ENCODE measurements at regions not wholly inside any gene's neighbourhood (a gene's known extent, or its start where the extent isn't known, plus 50 kb on each side); places are given as distances from the start of the nearest gene placed in this dataset.

GRCh38 chr1:58836408-58836807 lies 52.6 kb upstream of the JUN start:
- no peaks in the 10 kb centered on the region for H3K36me3 ChIP-seq (ENCODE audit: insufficient read depth, low read length)
- no peaks in the 10 kb centered on the region for H3K27me3 ChIP-seq (ENCODE audit: insufficient read depth, low read length)
- no peak overlapping the region for H3K4me2 ChIP-seq (ENCODE audit: low read length)
- no peaks in the 10 kb centered on the region for H3K9me3 Mint-ChIP-seq (ENCODE audit: unreplicated experiment)
- H3K79me2 ChIP-seq (ENCODE audit: insufficient read depth, low read length), result no peaks in the 10 kb centered on the region
- H3K27ac Mint-ChIP-seq (ENCODE audit: unreplicated experiment), result no peak overlapping the region
- no peaks in the 10 kb centered on the region for H3K36me3 Mint-ChIP-seq (ENCODE audit: low read depth, unreplicated experiment)
- H3K4me3 Mint-ChIP-seq (ENCODE audit: unreplicated experiment), result no peak overlapping the region
- peaks cover 4% of the 10 kb centered on the region for H3K27me3 Mint-ChIP-seq (ENCODE audit: low read depth, unreplicated experiment)
- TF ChIP-seq CTCF (IDR thresholded peaks at IDR 0.05; ENCODE audit: insufficient read depth, low read depth, low read length), result no peak
- H3K27ac ChIP-seq (ENCODE audit: low read depth, low read length), result no peak overlapping the region
- H3K9ac ChIP-seq (ENCODE audit: low read length), result no peak overlapping the region
- H2AFZ ChIP-seq (ENCODE audit: low read depth, low read length), result no peak overlapping the region
- FAIRE-seq (no peak), DNase-seq (ENCODE audit: low read depth) (no peak)
- no peak overlapping the region for H3K4me3 ChIP-seq (ENCODE audit: insufficient read depth, low read depth, low read length)
- peaks cover 4% of the 10 kb centered on the region for H3K4me1 ChIP-seq (ENCODE audit: insufficient read depth, low read length)
- H3K9me3 ChIP-seq (ENCODE audit: insufficient read depth, low read depth, low read length), result no peaks in the 10 kb centered on the region
- peaks cover 6% of the 10 kb centered on the region for H3K4me1 Mint-ChIP-seq (ENCODE audit: low read depth, unreplicated experiment)
- H4K20me1 ChIP-seq (ENCODE audit: insufficient read depth, low read length), result no peaks in the 10 kb centered on the region

- FAIRE-seq (no peak), DNase-seq (ENCODE audit: low read depth) (no peak)
- TF ChIP-seq CTCF (IDR thresholded peaks at IDR 0.05; ENCODE audit: insufficient read depth, low read depth, low read length) (no peak), EZH2 (IDR thresholded peaks at IDR 0.05; ENCODE audit: insufficient read depth, low read length) (no peak)
- Mint-ChIP-seq H3K27me3 (ENCODE audit: low read depth, unreplicated experiment) (peaks cover 4% of the 10 kb centered on the region), H3K4me3 (ENCODE audit: unreplicated experiment) (no peak overlapping the region), H3K9me3 (ENCODE audit: unreplicated experiment) (no peaks in the 10 kb centered on the region), H3K36me3 (ENCODE audit: low read depth, unreplicated experiment) (no peaks in the 10 kb centered on the region), H3K27ac (ENCODE audit: unreplicated experiment) (no peak overlapping the region), H3K4me1 (ENCODE audit: low read depth, unreplicated experiment) (peaks cover 3% of the 10 kb centered on the region)
- H3K4me3 ChIP-seq (ENCODE audit: insufficient read depth, low read depth, low read length), result no peak overlapping the region
- no peaks in the 10 kb centered on the region for H3K79me2 ChIP-seq (ENCODE audit: insufficient read depth, low read length)
- H3K27me3 ChIP-seq (ENCODE audit: insufficient read depth, low read length), result no peaks in the 10 kb centered on the region
- peaks cover 4% of the 10 kb centered on the region for H3K4me1 ChIP-seq (ENCODE audit: insufficient read depth, low read length)
- H3K27ac ChIP-seq (ENCODE audit: low read depth, low read length), result no peak overlapping the region
- no peak overlapping the region for H3K9ac ChIP-seq (ENCODE audit: low read length)
- H3K36me3 ChIP-seq (ENCODE audit: insufficient read depth, low read length), result no peaks in the 10 kb centered on the region
- no peak overlapping the region for H2AFZ ChIP-seq (ENCODE audit: low read depth, low read length)
- no peaks in the 10 kb centered on the region for H3K9me3 ChIP-seq (ENCODE audit: insufficient read depth, low read depth, low read length)
- H3K4me2 ChIP-seq (ENCODE audit: low read length), result no peak overlapping the region
- H4K20me1 ChIP-seq (ENCODE audit: insufficient read depth, low read length), result no peaks in the 10 kb centered on the region
These were observed 54.0 kb upstream of the JUN start for GRCh38 chr1:58837886-58838285.

- H3K9me3 ChIP-seq (ENCODE audit: insufficient read depth, low read depth, low read length), result no peaks in the 10 kb centered on the region
- H3K4me1 ChIP-seq (ENCODE audit: insufficient read depth, low read length), result peaks cover 4% of the 10 kb centered on the region
- H3K27me3 ChIP-seq (ENCODE audit: insufficient read depth, low read length), result no peaks in the 10 kb centered on the region
- Mint-ChIP-seq H3K4me1 (ENCODE audit: low read depth, unreplicated experiment) (peaks cover 2% of the 10 kb centered on the region), H3K27ac (ENCODE audit: unreplicated experiment) (no peak overlapping the region), H3K36me3 (ENCODE audit: low read depth, unreplicated experiment) (no peaks in the 10 kb centered on the region), H3K27me3 (ENCODE audit: low read depth, unreplicated experiment) (peaks cover 4% of the 10 kb centered on the region), H3K9me3 (ENCODE audit: unreplicated experiment) (no peaks in the 10 kb centered on the region), H3K4me3 (ENCODE audit: unreplicated experiment) (no peak overlapping the region)
- no peaks in the 10 kb centered on the region for H3K79me2 ChIP-seq (ENCODE audit: insufficient read depth, low read length)
- H3K36me3 ChIP-seq (ENCODE audit: insufficient read depth, low read length), result no peaks in the 10 kb centered on the region
- FAIRE-seq (no peak), DNase-seq (ENCODE audit: low read depth) (no peak)
- no peak overlapping the region for H3K27ac ChIP-seq (ENCODE audit: low read depth, low read length)
- H3K4me2 ChIP-seq (ENCODE audit: low read length), result no peak overlapping the region
- H4K20me1 ChIP-seq (ENCODE audit: insufficient read depth, low read length), result no peaks in the 10 kb centered on the region
- H3K9ac ChIP-seq (ENCODE audit: low read length), result no peak overlapping the region
- H3K4me3 ChIP-seq (ENCODE audit: insufficient read depth, low read depth, low read length), result no peak overlapping the region
- no peak overlapping the region for H2AFZ ChIP-seq (ENCODE audit: low read depth, low read length)
- TF ChIP-seq EZH2 (IDR thresholded peaks at IDR 0.05; ENCODE audit: insufficient read depth, low read length) (no peak), CTCF (IDR thresholded peaks at IDR 0.05; ENCODE audit: insufficient read depth, low read depth, low read length) (no peak)
These were observed 55.4 kb upstream of the JUN start for GRCh38 chr1:58839147-58839795.

Data from astrocyte (in vitro differentiated cells and primary cell).